GM18502 (cell line): ENCODE measurements at regions not wholly inside any gene's neighbourhood (a gene's known extent, or its start where the extent isn't known, plus 50 kb on each side); places are given as distances from the start of the nearest gene placed in this dataset.

Experiments used
- ATAC-seq: cut with Tn5 transposase; IDR thresholded peaks from one replicate; pipeline ENCODE4 v1.9.1; 2021; ENCODE audit warnings: mild to moderate bottlenecking; ENCODE audit not compliant: unreplicated experiment, poor library complexity

DNA sequence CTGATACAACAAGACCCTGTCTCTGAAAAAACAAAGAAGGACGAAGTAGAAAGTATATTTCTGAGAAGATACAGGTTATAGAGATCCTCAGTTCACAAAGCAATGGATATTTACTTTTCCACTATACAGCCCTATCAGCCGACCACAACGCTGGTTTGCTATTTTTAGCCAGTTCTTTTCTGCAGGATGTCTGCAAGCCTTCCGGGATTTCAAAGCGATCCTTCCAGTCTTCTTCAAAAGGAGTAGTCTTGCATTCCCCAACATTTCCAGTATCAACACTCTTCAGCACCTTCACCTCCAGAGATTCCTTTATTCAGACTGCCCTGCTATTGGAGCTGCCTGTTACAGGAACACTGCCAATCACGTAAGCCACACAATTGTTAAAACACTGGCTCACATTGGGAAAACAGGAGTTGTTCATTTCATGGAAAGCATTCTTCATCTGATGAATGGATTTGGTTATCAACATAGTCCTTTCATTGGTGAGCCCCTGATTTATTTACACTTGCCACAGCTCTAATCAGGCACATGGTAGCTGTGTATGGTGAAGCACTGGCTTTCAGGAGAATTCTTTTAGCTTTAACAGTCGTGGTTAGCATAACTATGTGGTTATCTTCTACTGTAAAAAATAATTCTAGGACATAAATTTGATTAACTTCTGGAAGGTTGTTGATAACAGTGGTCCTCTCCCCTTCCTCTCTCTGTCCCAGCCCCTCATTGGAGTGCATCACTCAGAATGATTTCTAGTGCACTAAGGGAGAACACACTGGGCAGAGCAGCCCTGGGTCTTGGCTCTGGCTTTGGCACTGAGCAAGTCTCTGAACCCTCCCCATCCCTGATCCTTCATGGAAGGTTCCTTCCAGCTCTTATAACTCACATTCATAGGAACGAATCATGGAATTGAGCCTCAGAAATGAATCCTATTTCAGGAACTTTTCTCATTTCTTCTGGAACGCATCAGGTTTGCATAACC lies 109.9 kb upstream of the SORBS2 start:
- ATAC-seq = no peak

DNA sequence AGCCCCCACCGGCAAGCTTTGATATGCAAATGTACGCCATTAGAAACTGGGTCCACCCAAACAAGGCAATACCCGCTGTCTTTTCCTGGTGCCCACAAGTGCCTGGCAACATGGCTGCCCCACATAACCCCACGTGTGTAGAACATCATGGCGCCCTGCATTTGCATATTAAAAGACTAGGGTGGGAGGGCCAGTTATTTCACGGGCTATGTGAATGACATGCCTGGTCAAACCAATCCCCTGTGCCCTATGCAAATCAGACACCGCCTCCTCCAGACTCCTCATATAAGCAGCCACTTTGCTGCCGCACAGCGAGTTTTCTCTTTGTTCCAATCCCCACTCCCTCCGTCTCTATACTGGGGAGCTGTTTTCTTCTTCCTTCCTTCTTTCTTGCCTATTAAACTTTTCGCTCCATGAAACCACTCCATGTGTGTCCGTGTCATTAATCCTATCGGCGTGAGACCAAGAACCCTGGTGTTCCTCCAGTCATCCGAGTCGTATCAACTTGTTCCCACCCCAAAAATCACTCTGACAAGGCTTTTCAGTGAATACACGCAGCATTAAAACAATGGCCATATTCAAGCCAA lies 112.6 kb upstream of the SORBS2 start:
- ATAC-seq = no peak

DNA sequence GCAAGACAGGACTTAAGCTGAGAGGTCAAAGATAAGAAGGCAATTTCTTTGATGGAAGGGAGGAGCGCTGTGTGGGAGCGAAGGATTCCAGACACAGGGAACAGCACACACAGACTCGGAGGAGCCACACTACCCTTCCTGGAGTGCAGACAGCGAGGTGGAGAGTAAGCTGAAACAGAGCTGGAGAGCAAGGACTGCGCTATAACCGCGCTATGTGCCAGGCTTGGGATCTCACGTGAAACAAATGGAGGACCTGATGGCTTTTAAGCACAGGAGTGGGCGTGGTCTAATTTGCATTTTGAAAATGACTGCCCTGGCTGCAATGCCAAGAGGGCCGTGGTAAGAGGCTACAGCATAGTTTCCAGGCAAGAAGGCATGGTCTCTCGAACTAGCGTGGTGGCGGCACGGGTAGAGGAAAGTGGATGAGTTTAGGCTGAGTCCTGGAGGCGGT lies 113.9 kb upstream of the SORBS2 start:
- no peak for ATAC-seq

DNA sequence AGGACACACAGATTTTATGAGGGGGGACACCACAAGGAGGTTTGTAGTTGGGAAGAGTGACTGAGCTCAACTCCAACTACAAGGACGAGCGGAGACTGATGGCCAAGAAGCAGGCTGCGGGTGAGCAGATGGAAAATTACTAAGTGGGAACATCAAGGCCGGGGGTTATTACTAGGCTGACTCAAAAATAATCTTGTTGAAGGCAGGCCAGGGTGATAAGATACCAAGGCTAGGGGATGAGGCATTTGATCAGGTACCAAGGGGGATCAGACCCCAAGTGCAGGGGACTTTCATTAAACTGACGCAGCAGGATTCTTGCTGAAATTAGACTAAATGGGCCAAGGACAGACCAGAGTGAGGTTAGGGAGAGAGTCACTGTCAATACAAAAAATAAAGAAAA lies 119.4 kb upstream of the SORBS2 start:
- no peak for ATAC-seq

DNA sequence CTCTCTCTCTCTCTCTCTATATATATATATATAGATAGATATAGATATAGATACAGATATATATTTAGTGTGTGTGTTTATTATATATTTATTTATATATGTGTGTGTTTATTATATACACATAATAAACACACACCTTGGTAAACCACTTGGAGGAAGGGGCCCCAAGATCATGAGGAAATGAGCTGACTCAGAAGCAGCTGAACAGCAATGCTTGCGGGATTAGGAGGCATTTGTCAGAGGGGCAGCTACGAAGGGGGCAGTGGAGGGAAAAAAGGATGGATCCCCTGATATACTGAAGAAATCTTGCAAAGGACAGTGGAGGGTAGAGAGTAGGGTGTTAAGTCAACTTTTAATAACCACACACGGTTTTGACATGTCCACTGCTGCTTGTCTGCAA lies 120.0 kb upstream of the SORBS2 start:
- ATAC-seq = no peak

DNA sequence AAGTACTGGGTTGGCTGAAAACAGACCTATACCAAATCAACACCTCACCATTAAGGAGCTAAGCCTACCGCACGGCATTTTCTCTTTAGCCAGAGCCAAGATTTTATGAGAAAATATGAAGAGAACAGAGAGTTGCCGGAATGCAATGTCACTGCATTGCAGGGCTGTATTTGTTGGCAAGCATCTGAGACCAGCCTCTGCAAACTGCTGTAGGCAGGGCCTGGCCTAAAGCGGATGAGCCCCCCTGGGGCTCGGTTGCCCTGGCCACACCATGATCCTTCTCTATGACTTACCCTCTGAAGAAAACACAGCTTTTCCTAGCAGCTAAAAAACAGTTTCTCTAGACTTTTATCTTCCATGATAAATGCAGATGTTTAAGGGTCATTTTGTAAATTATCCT lies 120.5 kb upstream of the SORBS2 start:
- no peak for ATAC-seq

DNA sequence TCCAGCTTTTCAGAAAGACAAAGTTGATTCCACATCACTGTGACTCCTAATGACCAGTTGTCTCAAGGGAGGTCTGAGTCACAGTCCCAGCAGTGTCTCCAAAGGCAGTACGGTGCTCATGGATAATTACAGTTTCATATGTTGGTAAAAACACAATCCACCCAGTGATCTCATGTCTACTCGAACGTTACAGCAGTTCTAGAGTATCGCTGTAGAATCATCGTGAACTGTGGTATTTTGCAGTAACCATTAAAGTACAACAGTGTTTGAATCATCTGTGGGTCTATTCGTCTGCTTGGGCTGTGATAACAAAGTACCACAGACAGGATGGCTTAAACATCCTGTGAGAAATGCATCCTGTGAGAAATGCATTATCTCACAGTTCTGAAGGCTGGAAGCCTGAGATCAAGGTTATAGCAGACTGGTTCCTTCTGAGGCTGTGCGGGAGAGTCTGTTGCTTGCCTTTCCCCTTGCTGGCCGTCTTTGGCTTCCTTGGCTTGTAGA lies 121.1 kb upstream of the SORBS2 start:
- ATAC-seq = no peak

DNA sequence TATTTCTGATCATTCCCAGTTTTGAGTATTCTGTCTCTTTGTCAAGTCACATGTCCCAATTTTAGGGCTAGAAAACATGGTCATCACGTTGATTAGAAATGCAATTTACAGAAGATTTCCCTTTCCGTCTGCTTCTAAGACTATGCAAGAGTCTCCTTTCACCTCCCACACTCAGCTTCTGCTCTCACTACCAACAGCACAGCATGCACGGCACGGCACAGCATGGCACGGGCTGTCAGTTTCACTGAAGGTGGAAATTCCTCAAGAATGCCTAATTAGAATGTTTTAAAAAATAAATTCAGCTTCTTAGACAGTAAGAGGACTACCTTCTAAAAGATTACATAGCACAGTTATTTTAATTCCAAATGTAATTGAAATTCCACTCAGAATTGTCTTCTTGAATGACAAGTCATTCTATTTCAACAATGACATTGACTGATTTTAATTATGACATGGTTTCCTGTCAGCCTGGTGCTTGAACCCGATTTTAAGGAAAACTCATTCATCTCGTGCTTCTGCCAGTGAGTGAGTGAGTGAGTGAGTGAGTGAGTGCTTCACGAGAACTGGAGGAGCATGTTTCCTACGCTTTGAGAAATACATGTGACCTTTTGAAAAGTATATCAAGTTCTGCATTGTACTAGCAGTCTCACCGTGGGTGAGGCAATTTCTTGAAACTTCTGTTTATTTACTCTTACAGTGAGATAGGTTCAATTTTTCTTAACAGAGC lies 124.8 kb upstream of the SORBS2 start:
- ATAC-seq = no peak

DNA sequence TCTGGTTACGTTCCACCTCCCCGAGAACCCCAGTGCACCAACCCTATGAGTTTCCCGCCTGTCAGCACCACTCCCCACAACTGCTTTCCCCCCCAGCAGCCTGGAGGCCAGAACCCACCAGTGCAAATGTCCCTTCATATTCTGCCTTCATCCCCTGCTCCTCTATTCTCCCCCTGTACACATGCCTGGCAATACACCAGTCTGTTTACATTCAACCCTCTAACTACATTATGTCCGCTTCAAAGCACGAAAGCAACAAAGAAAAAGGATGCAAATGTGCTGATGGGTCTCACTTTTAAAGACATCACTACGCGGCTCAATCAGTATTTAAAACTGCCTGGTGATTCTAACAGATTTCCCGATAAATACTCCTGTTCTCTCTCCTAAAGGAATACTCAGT lies 126.7 kb upstream of the SORBS2 start:
- ATAC-seq = no peak

DNA sequence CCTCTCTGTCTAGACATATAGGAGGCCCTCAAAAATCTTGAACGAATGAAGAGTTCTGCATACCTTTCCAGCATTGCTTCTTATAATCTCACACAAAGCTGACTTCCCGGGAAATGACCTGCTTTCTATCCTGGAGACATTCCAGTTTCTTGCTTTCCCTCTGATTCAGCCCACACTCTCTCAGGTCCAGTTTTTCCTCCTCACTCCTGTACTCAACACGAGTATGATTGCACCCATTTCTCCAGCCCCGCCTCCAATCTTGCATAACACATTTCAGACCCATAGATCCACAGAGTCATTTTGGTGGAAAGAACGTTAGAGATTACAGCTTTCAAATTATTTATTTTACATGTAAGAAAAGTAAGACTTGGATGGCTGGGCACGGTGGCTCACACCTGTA lies 127.5 kb upstream of the TLR3 start:
- no peak for ATAC-seq

DNA sequence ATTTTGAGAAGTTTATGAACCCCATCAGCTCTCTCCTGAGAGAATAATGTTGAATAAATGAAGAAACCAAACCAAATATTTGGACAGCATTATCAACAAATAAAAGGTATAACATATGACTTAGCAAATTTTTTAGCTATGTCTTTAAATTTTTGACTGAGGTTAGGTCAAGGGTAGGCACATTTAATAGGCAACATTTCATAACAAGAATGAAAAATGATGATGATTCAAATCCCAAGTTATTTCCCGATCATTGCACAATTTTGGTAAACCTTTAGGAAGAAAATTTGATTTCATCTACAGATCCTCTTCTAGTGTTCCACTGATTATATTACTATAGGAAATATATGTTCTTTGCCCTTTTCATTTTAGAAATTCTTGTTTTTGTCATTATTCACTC lies 123.7 kb upstream of the TLR3 start:
- ATAC-seq = no peak

DNA sequence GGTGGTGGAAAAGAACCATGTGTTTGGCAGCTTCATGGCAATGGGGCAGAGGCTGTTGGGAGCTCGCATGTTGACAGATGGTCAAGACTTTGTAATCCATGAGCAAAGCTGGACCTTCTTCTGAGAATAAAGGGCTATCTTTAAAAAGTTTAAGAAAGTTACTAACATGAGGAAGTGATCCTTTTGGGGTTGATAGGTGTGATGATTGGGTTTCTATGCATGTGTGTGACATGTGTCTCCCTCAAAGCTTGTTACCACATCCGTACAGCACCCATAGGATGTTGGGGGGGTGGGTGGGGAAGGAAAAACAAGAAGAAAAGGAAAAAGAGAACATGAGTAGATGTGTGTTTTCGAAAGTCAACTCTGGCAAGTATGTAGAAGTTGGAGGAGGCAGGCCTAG lies 123.0 kb upstream of the TLR3 start:
- peak; percentile 67 for ATAC-seq

DNA sequence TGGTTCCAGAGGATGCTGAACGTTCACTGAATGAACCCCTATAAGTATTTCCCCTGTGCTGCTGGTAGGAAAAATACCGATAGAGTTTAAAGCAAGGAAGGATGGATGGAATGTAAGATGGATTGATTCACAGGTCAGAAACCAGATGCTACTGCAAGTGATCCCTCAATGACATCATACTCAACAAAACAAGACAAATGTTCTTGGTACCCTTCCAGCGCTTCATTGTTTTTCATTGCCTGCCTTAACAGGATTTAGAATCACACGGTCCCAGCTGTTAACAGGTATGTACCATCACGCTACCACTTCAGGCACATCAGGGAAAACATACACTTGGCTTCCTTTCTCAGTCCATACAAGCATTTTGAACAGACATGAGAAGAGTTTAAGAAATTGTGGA lies 118.1 kb upstream of the TLR3 start:
- no peak for ATAC-seq

DNA sequence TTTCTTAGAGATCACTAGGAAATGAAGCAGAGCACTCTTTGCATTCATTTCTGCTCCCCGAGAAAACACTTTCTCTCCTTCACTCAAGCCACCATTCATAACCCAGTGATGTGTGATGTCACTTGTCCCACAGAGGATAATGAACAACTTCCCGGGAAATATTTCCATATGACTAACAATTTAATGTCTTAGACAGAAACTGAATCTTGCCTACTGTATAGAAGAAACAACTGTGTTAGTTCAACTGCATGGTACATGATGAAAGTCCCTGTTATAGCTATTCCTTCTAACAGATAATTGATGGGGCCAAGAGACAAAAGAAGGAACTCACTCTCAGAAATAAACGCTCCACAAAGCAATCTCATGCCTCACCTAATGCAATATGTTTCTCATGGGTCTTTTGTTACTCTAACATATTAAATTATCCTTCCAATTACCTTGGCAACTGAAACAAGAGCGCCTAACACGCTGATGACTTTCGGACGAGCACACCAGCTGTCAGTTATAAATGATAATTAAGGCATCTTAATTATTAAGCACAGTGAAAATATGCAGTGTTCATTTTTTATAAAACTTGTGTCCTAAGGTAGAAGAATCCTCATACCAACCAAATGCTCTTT lies 113.7 kb upstream of the TLR3 start:
- ATAC-seq = no peak

DNA sequence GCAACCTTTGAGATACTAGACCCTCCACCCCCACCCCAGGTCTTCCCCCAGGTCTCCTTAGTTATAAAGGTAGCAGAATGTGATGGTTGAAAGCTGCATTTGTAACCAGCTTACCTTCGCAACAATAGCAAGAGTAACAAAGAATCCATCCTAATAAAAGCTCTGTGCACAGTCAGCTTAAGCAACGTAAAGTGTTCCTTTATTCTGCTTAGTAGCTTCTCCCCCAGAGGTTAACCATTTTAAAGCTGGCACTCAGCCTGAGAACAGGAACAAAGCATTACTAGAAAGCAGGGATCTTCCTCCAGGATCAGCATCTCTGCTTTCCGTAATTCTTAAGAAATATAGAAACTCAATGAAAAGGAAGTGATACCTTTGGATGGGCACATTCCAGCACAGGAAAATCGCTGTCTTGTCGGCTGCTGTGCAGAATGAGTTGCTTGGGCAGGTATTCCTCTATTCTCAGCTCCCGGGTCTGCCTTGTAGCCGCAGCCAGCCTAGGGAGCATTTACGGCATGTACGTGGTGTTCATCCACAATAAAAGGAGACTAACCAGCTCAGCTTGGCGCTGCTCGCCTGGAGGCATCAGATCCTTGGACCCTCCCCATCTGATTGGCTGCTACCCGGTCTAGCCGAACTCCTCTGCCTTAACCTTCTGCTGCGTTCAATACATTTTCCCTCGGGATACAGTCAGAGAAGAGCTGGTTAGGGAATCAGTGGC lies 113.0 kb upstream of the TLR3 start:
- ATAC-seq = no peak

DNA sequence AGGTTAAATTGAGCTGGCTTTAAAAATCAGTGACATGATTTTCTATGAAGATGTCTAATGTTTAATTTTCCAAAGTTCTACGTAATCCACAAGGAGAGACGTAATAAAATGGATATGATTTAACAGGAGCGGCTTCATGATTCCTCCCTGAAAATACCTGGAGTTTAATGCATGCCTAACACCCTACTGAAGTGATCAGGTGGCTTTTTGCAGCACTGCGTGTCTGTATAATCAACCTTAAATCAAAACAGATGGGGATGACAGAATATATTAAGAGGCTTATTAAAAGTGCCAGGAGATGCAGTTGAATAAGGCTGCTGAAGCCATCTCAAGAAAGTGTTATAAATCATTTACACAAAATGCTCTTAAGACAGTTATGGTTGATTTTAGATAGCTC lies 112.4 kb upstream of the TLR3 start:
- no peak for ATAC-seq

DNA sequence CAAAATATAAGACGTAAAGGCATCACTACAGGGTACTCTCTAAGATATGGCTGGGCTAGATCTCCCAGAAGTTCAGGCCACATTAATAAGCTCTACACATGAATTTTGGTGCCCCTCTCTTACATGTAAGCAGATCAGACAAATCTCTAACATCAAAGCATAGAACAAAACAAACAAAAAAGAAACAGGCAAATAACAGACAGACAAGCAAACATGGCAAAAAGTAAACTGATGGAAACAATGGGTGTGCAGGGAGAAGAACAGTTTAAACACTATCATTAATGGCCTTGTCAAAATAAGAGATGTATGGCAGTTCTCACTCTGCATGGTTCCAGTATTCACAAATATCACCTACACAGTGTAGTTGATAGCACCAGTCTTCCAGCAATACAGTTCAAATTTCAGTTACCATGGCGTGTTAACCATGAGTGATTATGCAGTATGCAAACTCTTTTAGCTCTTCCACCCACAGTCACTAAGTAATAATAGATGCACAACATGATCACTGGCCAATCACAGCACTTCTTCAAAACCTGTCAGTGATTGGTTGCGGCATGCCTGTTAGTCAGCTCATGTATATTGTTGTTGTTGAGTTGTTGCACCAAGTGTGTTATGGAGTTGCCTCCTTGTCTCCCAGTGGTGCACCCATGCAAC lies 110.7 kb upstream of the TLR3 start:
- ATAC-seq = no peak

DNA sequence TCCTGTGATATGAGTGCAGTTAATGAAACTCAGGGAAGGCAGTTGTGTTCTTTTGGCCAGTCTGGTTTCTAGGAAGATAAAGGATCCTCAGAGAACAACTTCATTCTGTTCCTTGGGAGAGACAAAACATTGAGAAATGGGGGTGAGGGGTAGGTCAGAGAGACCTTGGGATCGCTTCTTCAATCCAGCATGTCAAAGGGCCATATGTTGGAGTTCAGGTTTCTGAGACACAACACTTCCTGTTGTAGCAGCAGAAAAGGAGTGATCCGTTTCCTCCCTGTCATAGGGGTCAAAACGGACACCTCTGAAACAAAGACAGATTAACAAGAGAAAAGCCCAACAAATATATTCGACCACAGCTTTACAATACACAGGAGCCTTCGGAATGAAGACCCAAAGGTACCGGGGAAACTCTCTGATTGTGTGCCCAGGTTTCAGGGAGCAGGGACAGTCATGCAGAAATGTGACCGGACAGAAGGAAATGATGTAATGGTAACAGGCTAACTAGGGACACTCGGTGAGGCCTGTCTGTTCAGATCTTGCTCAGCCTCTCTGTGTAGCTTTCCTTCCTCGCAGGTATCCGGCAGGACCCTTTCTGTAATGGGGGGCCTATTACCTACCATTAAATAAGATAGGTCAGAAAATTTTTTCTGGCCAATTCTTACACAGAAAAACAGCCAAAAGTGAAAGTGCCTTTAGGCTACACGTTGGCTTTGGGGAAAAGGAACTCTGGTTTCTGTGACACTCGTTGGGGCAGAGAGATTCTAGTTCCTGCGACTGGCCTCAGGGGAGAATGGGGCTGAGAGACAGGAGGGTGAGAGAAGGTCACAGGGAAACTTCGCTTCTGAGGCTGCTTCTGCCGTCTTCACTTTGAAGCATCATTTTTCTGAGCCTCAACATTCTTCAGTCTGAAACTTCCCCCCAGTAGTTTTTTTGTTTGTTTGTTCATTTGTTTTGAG lies 103.3 kb upstream of the TLR3 start:
- peak; percentile 79 for ATAC-seq
